Fibroblast of lung (primary cell): ENCODE measurements at regions not wholly inside any gene's neighbourhood (a gene's known extent, or its start where the extent isn't known, plus 50 kb on each side); places are given as distances from the start of the nearest gene placed in this dataset.

ENCODE experiments used
- DNase-seq, 2 donors: peaks; one replicate each; pipeline versions ENCODE4 v3.0.0 to v3.0.0-alpha.2; 2010; ENCODE audit warnings: low read depth in 2 of 2
- H2AFZ ChIP-seq: 2 replicates; pipeline ENCODE4 v1.5.1; 2012; ENCODE audit warnings: low read length, control low read depth, inconsistent platforms
- H3K27ac ChIP-seq: 2 replicates; pipeline ENCODE4 v1.5.1; 2011; ENCODE audit warnings: low read length, control low read depth; ENCODE audit not compliant: insufficient read depth
- H3K27me3 ChIP-seq: 2 replicates; pipeline ENCODE4 v1.5.1; 2011; ENCODE audit warnings: mild to moderate bottlenecking, low read length; ENCODE audit not compliant: control insufficient read depth, insufficient read depth
- H3K36me3 ChIP-seq: 2 replicates; pipeline ENCODE4 v1.5.1; 2011; ENCODE audit warnings: low read length; ENCODE audit not compliant: control insufficient read depth, insufficient read depth
- H3K4me1 ChIP-seq: 2 replicates; pipeline ENCODE4 v1.5.1; 2011; ENCODE audit warnings: low read length; ENCODE audit not compliant: control insufficient read depth, insufficient read depth; ENCODE audit errors: extremely low read depth
- H3K4me2 ChIP-seq: 2 replicates; pipeline ENCODE4 v1.5.1; 2011; ENCODE audit warnings: low read length, control low read depth; ENCODE audit not compliant: insufficient read depth; ENCODE audit errors: extremely low read depth
- H3K4me3 ChIP-seq, 4 experiments: fragments of 200-600 bp in 1 of 4; sonication (generic) in 1 of 4; replicated peaks in 1 of 4; 2 replicates each; pipeline ENCODE4 v1.5.1; 2011 to 2016; ENCODE audit warnings: low read length in 4 of 4, low read depth in 3 of 4, mild to moderate bottlenecking in 3 of 4, control low read depth in 2 of 4, inconsistent platforms in 1 of 4, mixed read lengths in 1 of 4; ENCODE audit not compliant: insufficient read depth in 1 of 4; ENCODE audit errors: control extremely low read depth in 1 of 4
- H3K79me2 ChIP-seq: 2 replicates; pipeline ENCODE4 v1.5.1; 2012; ENCODE audit warnings: mild to moderate bottlenecking, low read length, inconsistent platforms; ENCODE audit not compliant: control insufficient read depth, insufficient read depth
- H3K9ac ChIP-seq: 2 replicates; pipeline ENCODE4 v1.5.1; 2011; ENCODE audit warnings: mild to moderate bottlenecking, low read length, control low read depth; ENCODE audit not compliant: insufficient read depth
- H3K9me3 ChIP-seq: 2 replicates; pipeline ENCODE4 v1.5.1; 2012; ENCODE audit warnings: low read depth, low read length; ENCODE audit not compliant: control insufficient read depth, insufficient read depth
- H4K20me1 ChIP-seq: 2 replicates; pipeline ENCODE4 v1.5.1; 2011; ENCODE audit warnings: low read length; ENCODE audit not compliant: control insufficient read depth, insufficient read depth; ENCODE audit errors: extremely low read depth
- EZH2 ChIP-seq: IDR thresholded peaks from 2 replicates; pipeline ENCODE4 v1.5.1; 2012; ENCODE audit warnings: low read length, control low read depth, mild to moderate bottlenecking; ENCODE audit errors: missing control alignments
- TF ChIP-seq, protein P1 (sequence below), 2 donors: IDR thresholded peaks in 1 of 2; conservative IDR thresholded peaks in 1 of 2; 1 replicate in 1 of 2; 2 replicates in 1 of 2; pipeline ENCODE4 v1.5.1; 2011 to 2012; ENCODE audit warnings: low read length in 2 of 2, control low read depth in 1 of 2, inconsistent platforms in 1 of 2, low read depth in 1 of 2, mild to moderate bottlenecking in 1 of 2

DNA sequence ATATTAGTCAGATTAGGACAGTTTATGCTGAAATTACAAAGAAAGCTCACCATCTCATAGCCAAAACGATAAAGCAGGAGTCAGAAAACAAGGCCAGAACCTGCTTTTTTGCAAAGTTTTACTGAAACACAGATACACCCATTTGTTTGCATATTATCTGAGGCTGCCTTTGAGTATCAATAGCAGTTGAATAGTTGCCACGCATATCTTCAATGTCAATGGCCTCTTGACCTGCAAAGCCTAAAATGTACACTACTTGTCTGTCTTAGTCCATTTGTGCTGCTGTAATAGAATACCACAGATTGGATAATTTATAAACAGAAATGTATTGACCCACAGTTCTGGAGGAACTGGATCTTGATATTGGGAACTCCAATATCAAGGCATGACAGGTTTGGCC lies 94.1 kb upstream of the NT5E start:
- no peaks in the 10 kb centered on the region for H3K79me2 ChIP-seq
- no peak overlapping the region for H3K27ac ChIP-seq
- no peaks in the 10 kb centered on the region for H4K20me1 ChIP-seq
- no peaks in the 10 kb centered on the region for H3K27me3 ChIP-seq
- no peak overlapping the region for H3K9ac ChIP-seq
- H3K4me3 ChIP-seq, result no peak overlapping the region
- H3K4me2 ChIP-seq, result no peak overlapping the region
- H3K36me3 ChIP-seq, result no peaks in the 10 kb centered on the region
- no peak for TF ChIP-seq EZH2
- TF ChIP-seq, protein P1, sequence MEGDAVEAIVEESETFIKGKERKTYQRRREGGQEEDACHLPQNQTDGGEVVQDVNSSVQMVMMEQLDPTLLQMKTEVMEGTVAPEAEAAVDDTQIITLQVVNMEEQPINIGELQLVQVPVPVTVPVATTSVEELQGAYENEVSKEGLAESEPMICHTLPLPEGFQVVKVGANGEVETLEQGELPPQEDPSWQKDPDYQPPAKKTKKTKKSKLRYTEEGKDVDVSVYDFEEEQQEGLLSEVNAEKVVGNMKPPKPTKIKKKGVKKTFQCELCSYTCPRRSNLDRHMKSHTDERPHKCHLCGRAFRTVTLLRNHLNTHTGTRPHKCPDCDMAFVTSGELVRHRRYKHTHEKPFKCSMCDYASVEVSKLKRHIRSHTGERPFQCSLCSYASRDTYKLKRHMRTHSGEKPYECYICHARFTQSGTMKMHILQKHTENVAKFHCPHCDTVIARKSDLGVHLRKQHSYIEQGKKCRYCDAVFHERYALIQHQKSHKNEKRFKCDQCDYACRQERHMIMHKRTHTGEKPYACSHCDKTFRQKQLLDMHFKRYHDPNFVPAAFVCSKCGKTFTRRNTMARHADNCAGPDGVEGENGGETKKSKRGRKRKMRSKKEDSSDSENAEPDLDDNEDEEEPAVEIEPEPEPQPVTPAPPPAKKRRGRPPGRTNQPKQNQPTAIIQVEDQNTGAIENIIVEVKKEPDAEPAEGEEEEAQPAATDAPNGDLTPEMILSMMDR (conservative IDR thresholded peaks at IDR 0.05 in 1 of 2, IDR thresholded peaks at IDR 0.05 in 1 of 2; ENCODE audit: low read depth in 1 of 2, low read length in 2 of 2), result no peak
- H2AFZ ChIP-seq, result no peak overlapping the region
- DNase-seq, result no peak
- peaks cover 19% of the 10 kb centered on the region for H3K4me1 ChIP-seq
- H3K9me3 ChIP-seq, result no peaks in the 10 kb centered on the region

DNA sequence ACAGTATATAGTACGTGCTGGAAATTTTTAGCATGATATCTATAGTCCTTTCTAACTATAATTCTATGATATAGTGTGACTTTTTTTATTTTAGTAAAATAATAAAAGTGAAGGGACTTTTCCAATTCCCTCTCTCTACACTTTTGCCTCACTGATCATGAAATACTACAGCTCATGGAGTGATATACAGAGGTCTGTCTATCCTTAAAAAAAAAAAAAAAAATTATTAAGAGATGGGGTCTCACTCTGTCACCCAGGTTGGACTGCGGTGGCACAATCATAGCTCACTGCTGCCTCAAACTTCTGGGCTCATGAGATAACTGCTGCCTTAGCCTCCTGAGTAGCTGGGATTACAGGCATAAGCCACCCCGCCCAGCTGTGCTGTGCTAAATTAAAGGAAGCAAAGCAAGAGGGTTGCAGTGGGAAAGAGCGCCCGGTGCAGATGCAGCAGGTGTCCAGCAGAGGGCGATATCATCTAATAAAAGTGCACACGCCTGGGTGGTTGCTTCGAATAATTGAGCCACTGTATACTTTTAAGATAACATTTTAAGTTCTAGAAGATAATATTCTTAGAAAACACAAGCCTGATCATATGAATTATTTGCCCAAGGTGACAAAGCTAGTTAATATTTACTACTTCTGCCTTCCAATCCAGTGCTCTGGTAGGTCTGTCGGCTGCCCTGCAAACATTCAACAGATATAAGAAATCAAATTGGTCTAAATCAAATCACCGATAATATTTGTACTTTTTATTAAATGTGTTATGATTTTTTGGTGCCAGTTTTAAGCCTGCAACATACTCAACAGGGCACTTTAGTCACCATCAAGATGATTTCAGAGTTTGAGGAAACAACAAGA lies 94.9 kb upstream of the NT5E start:
- no peaks in the 10 kb centered on the region for H3K79me2 ChIP-seq
- no peaks in the 10 kb centered on the region for H4K20me1 ChIP-seq
- no peaks in the 10 kb centered on the region for H3K27me3 ChIP-seq
- H3K4me1 ChIP-seq, result peaks cover 12% of the 10 kb centered on the region
- TF ChIP-seq EZH2, result no peak
- TF ChIP-seq, protein P1 (conservative IDR thresholded peaks at IDR 0.05 in 1 of 2, IDR thresholded peaks at IDR 0.05 in 1 of 2; ENCODE audit: low read depth in 1 of 2, low read length in 2 of 2), result peak; percentile 88 to 92
- no peaks in the 10 kb centered on the region for H3K9me3 ChIP-seq
- no peak overlapping the region for H3K4me3 ChIP-seq
- H3K36me3 ChIP-seq, result no peaks in the 10 kb centered on the region
- no peak overlapping the region for H3K9ac ChIP-seq
- no peak overlapping the region for H3K4me2 ChIP-seq
- no peak overlapping the region for H3K27ac ChIP-seq
- no peak overlapping the region for H2AFZ ChIP-seq
- peak; percentile 43 to 82 for DNase-seq

DNA sequence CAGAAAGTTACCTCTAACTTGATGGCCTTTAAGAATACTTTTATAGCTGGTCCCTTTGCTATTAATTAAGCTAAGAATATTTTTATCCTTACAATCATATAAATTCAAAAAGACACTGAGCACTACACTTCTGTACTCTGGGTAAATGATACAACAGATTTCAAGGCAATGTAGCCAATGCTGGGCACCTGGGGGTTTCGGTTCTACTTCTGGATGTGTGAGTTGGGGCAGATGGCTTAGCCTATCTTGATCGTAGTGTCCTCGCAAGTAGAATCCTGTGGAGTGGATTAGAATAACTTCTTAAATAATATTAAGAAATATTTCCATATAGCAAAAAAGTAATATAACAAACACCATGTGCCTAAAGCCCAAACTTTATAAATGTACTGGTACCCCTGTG lies 96.9 kb upstream of the NT5E start:
- no peak overlapping the region for H3K4me3 ChIP-seq
- no peak for DNase-seq
- H3K4me1 ChIP-seq, result peaks cover 5% of the 10 kb centered on the region
- no peaks in the 10 kb centered on the region for H4K20me1 ChIP-seq
- TF ChIP-seq, protein P1 (conservative IDR thresholded peaks at IDR 0.05 in 1 of 2, IDR thresholded peaks at IDR 0.05 in 1 of 2; ENCODE audit: low read depth in 1 of 2, low read length in 2 of 2), result no peak
- no peak for TF ChIP-seq EZH2
- no peak overlapping the region for H2AFZ ChIP-seq
- H3K79me2 ChIP-seq, result no peaks in the 10 kb centered on the region
- H3K4me2 ChIP-seq, result no peak overlapping the region
- no peak overlapping the region for H3K27ac ChIP-seq
- H3K36me3 ChIP-seq, result no peaks in the 10 kb centered on the region
- H3K9me3 ChIP-seq, result no peaks in the 10 kb centered on the region
- H3K27me3 ChIP-seq, result no peaks in the 10 kb centered on the region
- no peak overlapping the region for H3K9ac ChIP-seq
